ENCODE measurements at regions not wholly inside any gene's neighbourhood (a gene's known extent, or its start where the extent isn't known, plus 50 kb on each side); places are given as distances from the start of the nearest gene placed in this dataset.

- TF ChIP-seq CTCF (IDR thresholded peaks at IDR 0.05; ENCODE audit: poor library complexity) (no peak), EZH2 (IDR thresholded peaks at IDR 0.05; ENCODE audit: borderline replicate concordance) (no peak), EZH2phosphoT487 (IDR thresholded peaks at IDR 0.05; ENCODE audit: low read depth, severe bottlenecking, unreplicated experiment) (no peak)
- Histone ChIP-seq H3K4me1 (ENCODE audit: insufficient read depth) (peaks cover 45% of the 10 kb centered on the region), H4K20me1 (ENCODE audit: insufficient read depth, poor library complexity, severe bottlenecking) (no peaks in the 10 kb centered on the region), H3K36me3 (replicated peaks; ENCODE audit: insufficient read depth, low read depth) (no peaks in the 10 kb centered on the region), H3K27me3 (no peaks in the 10 kb centered on the region), H3K9me3 (ENCODE audit: low read depth) (no peaks in the 10 kb centered on the region), H3K4me2 (peak overlapping the region; percentile 17), H3K27ac (peak overlapping the region; percentile 87), H3K79me2 (no peaks in the 10 kb centered on the region), H3K9me2 (replicated peaks; ENCODE audit: insufficient read depth) (no peaks in the 10 kb centered on the region), H3K4me3 (no peak overlapping the region), H2AFZ (no peak overlapping the region)
- DNase-seq (ENCODE audit: low spot score) = peak; percentile 41
These were observed 50.0 kb upstream of the PRELP start for GRCh38 chr1:203425663-203425975.

All from hepatocyte (in vitro differentiated cells).